GM12878 (cell line): ENCODE measurements at regions not wholly inside any gene's neighbourhood (a gene's known extent, or its start where the extent isn't known, plus 50 kb on each side); places are given as distances from the start of the nearest gene placed in this dataset.

Experiments used
- ATAC-seq: fragments of 200-7000 bp; cut with Tn5 transposase; 3 replicates; pipeline ENCODE4 v1.9.1; 2020; ENCODE audit warnings: mild to moderate bottlenecking, moderate library complexity
- BruUV-seq: library from RNA; stranded (reverse); fragments of 400-500 nt; replicated peaks from 2 replicates; lab custom pipeline; 2021; lab: Mats Ljungman, UMichigan
- CTCF ChIA-PET: fragments of 300-600 bp; sonication (Branson Sonifier 250); formaldehyde crosslinking; extraction: SDS; loops from one replicate; lab custom pipeline; 2021; ENCODE audit warnings: inconsistent platforms; lab: Yijun Ruan, JAX
- POLR2A ChIA-PET: fragments of 350-600 bp; formaldehyde crosslinking; extraction: SDS; loops from one replicate; lab custom pipeline; 2021; ENCODE audit warnings: inconsistent platforms; lab: Charles Lee
- RAD21 ChIA-PET: fragments of 300-600 bp; sonication (Branson Sonifier 250); formaldehyde crosslinking; loops from one replicate; lab custom pipeline; 2023; ENCODE audit warnings: antibody characterized with exemption; ENCODE audit not compliant: unreplicated experiment; lab: Charles Lee
- SMC1A ChIA-PET: fragments of 300-600 bp; sonication (Branson Sonifier 250); formaldehyde crosslinking; loops from one replicate; lab custom pipeline; 2023; ENCODE audit not compliant: unreplicated experiment, uncharacterized antibody; lab: Charles Lee
- DNase-seq: peaks from one replicate; pipeline ENCODE4 v3.0.0-alpha.2; 2011; ENCODE audit warnings: low read depth, low spot score
- FAIRE-seq: peaks from 3 replicates; lab custom pipeline; 2011; peaks lifted over from hg19 to GRCh38; lab: Jason Lieb, UNC
- H2AFZ ChIP-seq: 2 replicates; pipeline ENCODE4 v1.6.0; 2011; ENCODE audit warnings: low read depth, low read length, control low read depth; ENCODE audit not compliant: control insufficient read depth
- H3K27ac ChIP-seq: 2 replicates; pipeline ENCODE4 v1.5.1; 2011; ENCODE audit warnings: control low read depth; ENCODE audit not compliant: control insufficient read depth, insufficient read depth
- H3K27me3 ChIP-seq, 2 experiments: replicated peaks in 1 of 2; 2 replicates each; pipeline versions ENCODE4 v1.6.0 to v1.6.1; 2011; ENCODE audit warnings: low read length in 1 of 2; ENCODE audit not compliant: control insufficient read depth in 2 of 2, insufficient read depth in 2 of 2
- H3K36me3 ChIP-seq, 2 experiments: 2 replicates each; pipeline ENCODE4 v1.5.1; 2011; ENCODE audit warnings: low read length in 1 of 2; ENCODE audit not compliant: control insufficient read depth in 2 of 2, insufficient read depth in 2 of 2
- H3K4me1 ChIP-seq: 2 replicates; pipeline ENCODE4 v1.6.1; 2011; ENCODE audit warnings: mild to moderate bottlenecking, low read length, moderate library complexity, mixed read lengths; ENCODE audit not compliant: control insufficient read depth, insufficient read depth
- H3K4me2 ChIP-seq: 2 replicates; pipeline ENCODE4 v1.6.0; 2011; ENCODE audit warnings: control low read depth; ENCODE audit not compliant: control insufficient read depth, insufficient read depth
- H3K4me3 ChIP-seq: fragments of 200-600 bp; sonication (generic); 2 replicates; pipeline ENCODE4 v1.5.1; 2016
- H3K79me2 ChIP-seq: 2 replicates; pipeline ENCODE4 v1.6.0; 2011; ENCODE audit warnings: low read length; ENCODE audit not compliant: control insufficient read depth, insufficient read depth
- H3K9ac ChIP-seq: 2 replicates; pipeline ENCODE4 v1.8.0; 2011; ENCODE audit warnings: low read length, control low read depth, mixed read lengths; ENCODE audit not compliant: control insufficient read depth, insufficient read depth
- H3K9me3 ChIP-seq: replicated peaks from 3 replicates; pipeline ENCODE4 v1.5.1; 2011; ENCODE audit warnings: mild to moderate bottlenecking, low read length; ENCODE audit not compliant: control insufficient read depth, insufficient read depth
- H4K20me1 ChIP-seq: 2 replicates; pipeline ENCODE4 v1.6.0; 2011; ENCODE audit not compliant: control insufficient read depth, insufficient read depth
- BHLHE40 ChIP-seq, 2 experiments: fragments of 450-650 bp in 1 of 2; IDR thresholded peaks; 2 replicates each; pipeline ENCODE4 v1.6.1; 2011 to 2017; ENCODE audit warnings: low read depth in 2 of 2, borderline replicate concordance in 1 of 2, improper control_type of control experiment in 1 of 2, low read length in 1 of 2, mild to moderate bottlenecking in 1 of 2
- DPF2 ChIP-seq: fragments of 450-650 bp; IDR thresholded peaks from 2 replicates; pipeline ENCODE4 v1.6.1; 2017; ENCODE audit warnings: mild to moderate bottlenecking
- MAX ChIP-seq: IDR thresholded peaks from 2 replicates; pipeline ENCODE4 v1.6.1; 2012; ENCODE audit warnings: low read depth, low read length, improper control_type of control experiment
- MEF2A ChIP-seq: IDR thresholded peaks from 2 replicates; pipeline ENCODE4 v1.6.1; 2011; ENCODE audit warnings: low read depth, mild to moderate bottlenecking, low read length, moderate library complexity; ENCODE audit not compliant: insufficient read depth
- MYC ChIP-seq: IDR thresholded peaks from 2 replicates; pipeline ENCODE4 v1.6.1; 2011; ENCODE audit warnings: mild to moderate bottlenecking, low read length, moderate library complexity, inconsistent platforms; ENCODE audit not compliant: insufficient read depth, insufficient replicate concordance, insufficient read length, severe bottlenecking
- NFIC ChIP-seq: IDR thresholded peaks from 2 replicates; pipeline ENCODE4 v1.6.1; 2012; ENCODE audit warnings: low read depth, mild to moderate bottlenecking, inconsistent platforms, low read length, moderate library complexity
- POLR2AphosphoS2 ChIP-seq: IDR thresholded peaks from 2 replicates; pipeline ENCODE4 v1.6.1; 2011; ENCODE audit warnings: low read depth, mild to moderate bottlenecking, low read length, improper control_type of control experiment, moderate library complexity
- RAD51 ChIP-seq: fragments of 450-650 bp; IDR thresholded peaks from 2 replicates; pipeline ENCODE4 v1.6.1; 2016; ENCODE audit warnings: moderate library complexity, mild to moderate bottlenecking, inconsistent platforms
- RB1 ChIP-seq: fragments of 450-650 bp; formaldehyde crosslinking; IDR thresholded peaks from 2 replicates; pipeline ENCODE4 v1.6.1; 2017; ENCODE audit warnings: mild to moderate bottlenecking, borderline replicate concordance
- STAT3 ChIP-seq: IDR thresholded peaks from 2 replicates; pipeline ENCODE4 v1.6.1; 2011; ENCODE audit warnings: low read depth, low read length, improper control_type of control experiment
- TARDBP ChIP-seq: IDR thresholded peaks from 2 replicates; pipeline ENCODE4 v1.6.1; 2016; ENCODE audit warnings: borderline replicate concordance
- TCF12 ChIP-seq: IDR thresholded peaks from 2 replicates; pipeline ENCODE4 v1.6.1; 2011; ENCODE audit warnings: low read depth, mild to moderate bottlenecking, low read length
- ZNF384 ChIP-seq: IDR thresholded peaks from 2 replicates; pipeline ENCODE4 v1.6.1; 2012; ENCODE audit warnings: low read depth, mild to moderate bottlenecking, low read length, improper control_type of control experiment, borderline replicate concordance
- ZNF687 ChIP-seq: fragments of 450-650 bp; IDR thresholded peaks from 2 replicates; pipeline ENCODE4 v1.6.1; 2017; ENCODE audit warnings: mild to moderate bottlenecking, moderate library complexity
- WGBS: methylation state at CpG from one replicate; pipeline ENCODE4 v1.1.6; 2016; ENCODE audit warnings: low lambda C conversion rate; ENCODE audit not compliant: insufficient replicate concordance, insufficient coverage; ENCODE audit errors: missing lambda C conversion rate; 5-methylcytosine and 5-hydroxymethylcytosine counted together
- in situ Hi-C: fragments of 300-500 bp; cut with MboI; formaldehyde crosslinking; loops from 9 replicates; pipeline ENCODE4 v1.14.3; 2018; ENCODE audit warnings: mixed read lengths
- intact Hi-C: fragments of 100-400 bp; cut with micrococcal nuclease; formaldehyde crosslinking; loops from one replicate; pipeline ENCODE4 v1.14.2; 2022; ENCODE audit not compliant: unreplicated experiment
- TF ChIP-seq, protein P1 (sequence below): fragments of 450-650 bp; IDR thresholded peaks from 2 replicates; pipeline ENCODE4 v1.6.1; 2017; ENCODE audit warnings: mild to moderate bottlenecking
- TF ChIP-seq, protein P2 (sequence below): fragments of 450-650 bp; IDR thresholded peaks from 2 replicates; pipeline ENCODE4 v1.6.1; 2016; ENCODE audit warnings: mild to moderate bottlenecking
- TF ChIP-seq, protein P3 (sequence below): fragments of 450-650 bp; IDR thresholded peaks from 2 replicates; pipeline ENCODE4 v1.6.1; 2017; ENCODE audit warnings: low read depth, mild to moderate bottlenecking, moderate library complexity

DNA sequence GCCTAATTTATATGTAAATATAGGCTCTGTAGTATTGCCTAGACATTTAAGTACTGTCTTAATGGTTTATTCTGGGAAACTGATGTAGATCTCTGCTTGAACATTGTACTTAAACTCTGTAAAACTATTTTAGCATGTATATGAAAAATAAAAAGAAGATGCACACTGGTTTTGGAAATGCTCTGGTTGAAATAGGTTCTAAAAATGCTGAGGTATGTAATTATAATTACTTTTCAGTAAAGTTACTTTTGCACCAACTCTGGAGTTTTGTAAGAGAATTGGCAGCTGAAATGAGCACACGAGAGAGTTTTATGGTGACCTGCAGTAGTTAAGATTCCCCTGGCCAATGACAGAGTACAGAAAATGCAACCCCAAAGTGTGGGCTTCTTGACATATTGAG lies 353.9 kb downstream of the ATP23 start:
- ChIA-PET SMC1A (no interaction called here), CTCF (no interaction called here), RAD21 (no interaction called here), POLR2A (no interaction called here)
- no peak overlapping the region for H3K27ac ChIP-seq
- in situ Hi-C loops: no loop called here
- DNase-seq (no peak), ATAC-seq (no peak), FAIRE-seq (no peak)
- H3K36me3 ChIP-seq: no peaks in the 10 kb centered on the region
- BruUV-seq: no TSS peak
- no peaks in the 10 kb centered on the region for H4K20me1 ChIP-seq
- H3K4me1 ChIP-seq: no peaks in the 10 kb centered on the region
- no peak overlapping the region for H3K9ac ChIP-seq
- WGBS: 28% methylated on average over 1 of the region's 1 CpG
- no peaks in the 10 kb centered on the region for H3K9me3 ChIP-seq
- no peak overlapping the region for H3K4me2 ChIP-seq
- H2AFZ ChIP-seq: no peak overlapping the region
- no peaks in the 10 kb centered on the region; a peak in 1 of 4 replicates for H3K27me3 ChIP-seq
- no peaks in the 10 kb centered on the region for H3K79me2 ChIP-seq
- H3K4me3 ChIP-seq: no peak overlapping the region
- intact Hi-C loops: no loop called here
- TF ChIP-seq, protein P1, sequence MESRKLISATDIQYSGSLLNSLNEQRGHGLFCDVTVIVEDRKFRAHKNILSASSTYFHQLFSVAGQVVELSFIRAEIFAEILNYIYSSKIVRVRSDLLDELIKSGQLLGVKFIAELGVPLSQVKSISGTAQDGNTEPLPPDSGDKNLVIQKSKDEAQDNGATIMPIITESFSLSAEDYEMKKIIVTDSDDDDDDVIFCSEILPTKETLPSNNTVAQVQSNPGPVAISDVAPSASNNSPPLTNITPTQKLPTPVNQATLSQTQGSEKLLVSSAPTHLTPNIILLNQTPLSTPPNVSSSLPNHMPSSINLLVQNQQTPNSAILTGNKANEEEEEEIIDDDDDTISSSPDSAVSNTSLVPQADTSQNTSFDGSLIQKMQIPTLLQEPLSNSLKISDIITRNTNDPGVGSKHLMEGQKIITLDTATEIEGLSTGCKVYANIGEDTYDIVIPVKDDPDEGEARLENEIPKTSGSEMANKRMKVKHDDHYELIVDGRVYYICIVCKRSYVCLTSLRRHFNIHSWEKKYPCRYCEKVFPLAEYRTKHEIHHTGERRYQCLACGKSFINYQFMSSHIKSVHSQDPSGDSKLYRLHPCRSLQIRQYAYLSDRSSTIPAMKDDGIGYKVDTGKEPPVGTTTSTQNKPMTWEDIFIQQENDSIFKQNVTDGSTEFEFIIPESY: no peak
- no peak for TF ChIP-seq DPF2
- TF ChIP-seq ZNF687: no peak
- TF ChIP-seq MAX: no peak
- TF ChIP-seq TARDBP: no peak
- TF ChIP-seq TCF12: no peak
- no peak for TF ChIP-seq MYC
- no peak for TF ChIP-seq RAD51
- TF ChIP-seq, protein P2, sequence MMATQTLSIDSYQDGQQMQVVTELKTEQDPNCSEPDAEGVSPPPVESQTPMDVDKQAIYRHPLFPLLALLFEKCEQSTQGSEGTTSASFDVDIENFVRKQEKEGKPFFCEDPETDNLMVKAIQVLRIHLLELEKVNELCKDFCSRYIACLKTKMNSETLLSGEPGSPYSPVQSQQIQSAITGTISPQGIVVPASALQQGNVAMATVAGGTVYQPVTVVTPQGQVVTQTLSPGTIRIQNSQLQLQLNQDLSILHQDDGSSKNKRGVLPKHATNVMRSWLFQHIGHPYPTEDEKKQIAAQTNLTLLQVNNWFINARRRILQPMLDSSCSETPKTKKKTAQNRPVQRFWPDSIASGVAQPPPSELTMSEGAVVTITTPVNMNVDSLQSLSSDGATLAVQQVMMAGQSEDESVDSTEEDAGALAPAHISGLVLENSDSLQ: no peak
- no peak for TF ChIP-seq MEF2A
- TF ChIP-seq STAT3: no peak
- no peak for TF ChIP-seq BHLHE40 (IDR thresholded peaks at IDR 0.05; ENCODE audit: borderline replicate concordance in 1 of 2, low read depth in 2 of 2, low read length in 1 of 2)
- no peak for TF ChIP-seq RB1
- TF ChIP-seq, protein P3, sequence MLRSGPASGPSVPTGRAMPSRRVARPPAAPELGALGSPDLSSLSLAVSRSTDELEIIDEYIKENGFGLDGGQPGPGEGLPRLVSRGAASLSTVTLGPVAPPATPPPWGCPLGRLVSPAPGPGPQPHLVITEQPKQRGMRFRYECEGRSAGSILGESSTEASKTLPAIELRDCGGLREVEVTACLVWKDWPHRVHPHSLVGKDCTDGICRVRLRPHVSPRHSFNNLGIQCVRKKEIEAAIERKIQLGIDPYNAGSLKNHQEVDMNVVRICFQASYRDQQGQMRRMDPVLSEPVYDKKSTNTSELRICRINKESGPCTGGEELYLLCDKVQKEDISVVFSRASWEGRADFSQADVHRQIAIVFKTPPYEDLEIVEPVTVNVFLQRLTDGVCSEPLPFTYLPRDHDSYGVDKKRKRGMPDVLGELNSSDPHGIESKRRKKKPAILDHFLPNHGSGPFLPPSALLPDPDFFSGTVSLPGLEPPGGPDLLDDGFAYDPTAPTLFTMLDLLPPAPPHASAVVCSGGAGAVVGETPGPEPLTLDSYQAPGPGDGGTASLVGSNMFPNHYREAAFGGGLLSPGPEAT: no peak
- TF ChIP-seq NFIC: no peak
- TF ChIP-seq ZNF384: no peak
- no peak for TF ChIP-seq POLR2AphosphoS2
